ENCODE measurements at regions not wholly inside any gene's neighbourhood (a gene's known extent, or its start where the extent isn't known, plus 50 kb on each side); places are given as distances from the start of the nearest gene placed in this dataset.
A peak's percentile ranks its signal among the peaks of the same experiment; 100 is the strongest.

- Histone ChIP-seq H3K4me1 (ENCODE audit: control insufficient read depth, insufficient read depth, low read length) (no peaks in the 10 kb centered on the region), H3K4me3 (no peak overlapping the region), H3K4me2 (ENCODE audit: control insufficient read depth, insufficient read depth) (no peak overlapping the region), H3K36me3 (ENCODE audit: control insufficient read depth in 2 of 2, insufficient read depth in 2 of 2, low read length in 1 of 2) (no peaks in the 10 kb centered on the region), H4K20me1 (ENCODE audit: control insufficient read depth, insufficient read depth) (no peaks in the 10 kb centered on the region), H3K79me2 (ENCODE audit: control insufficient read depth, insufficient read depth, low read length) (no peaks in the 10 kb centered on the region), H3K9ac (ENCODE audit: control insufficient read depth, insufficient read depth, low read length) (no peak overlapping the region), H3K27ac (ENCODE audit: control insufficient read depth, insufficient read depth) (no peak overlapping the region), H3K9me3 (replicated peaks; ENCODE audit: control insufficient read depth, insufficient read depth, low read length) (no peaks in the 10 kb centered on the region), H2AFZ (ENCODE audit: control insufficient read depth, low read depth, low read length) (no peak overlapping the region), H3K27me3 (replicated peaks in 1 of 2; ENCODE audit: control insufficient read depth in 2 of 2, insufficient read depth in 2 of 2, low read length in 1 of 2) (no peaks in the 10 kb centered on the region)
- no peak for DNase-seq (ENCODE audit: low read depth, low spot score)
- ChIA-PET RAD21 (ENCODE audit: unreplicated experiment) (no interaction called here), SMC1A (ENCODE audit: uncharacterized antibody, unreplicated experiment) (no interaction called here), POLR2A (no interaction called here), CTCF (interaction anchor here (0.6 kb wide), 1 partner anchor 166 kb away, joined by 3 read pairs; no protein-coding TSS in a partner anchor)
- no TSS peak for BruUV-seq (replicated peaks)
- 5% methylated on average over 1 of the region's 1 CpG for WGBS (ENCODE audit: insufficient coverage, insufficient replicate concordance, low lambda C conversion rate, missing lambda C conversion rate)
- in situ Hi-C loops (cut with MboI) (no loop called here), intact Hi-C loops (cut with micrococcal nuclease; ENCODE audit: unreplicated experiment) (no loop called here)
- no peak for TF ChIP-seq ZBTB11 (CRISPR knock-in tag; IDR thresholded peaks at IDR 0.05)
- TF ChIP-seq LARP7 (IDR thresholded peaks at IDR 0.05), result no peak
- FAIRE-seq, result no peak
- ATAC-seq, result no peak
These were observed 303.3 kb downstream of the TECRL start for GRCh38 chr4:64105903-64106302.

GRCh38 chr4:64095398-64095797 is 313.9 kb downstream of the TECRL start:
- H3K9ac ChIP-seq (ENCODE audit: control insufficient read depth, insufficient read depth, low read length), result no peak overlapping the region
- no peak for FAIRE-seq
- H3K4me2 ChIP-seq (ENCODE audit: control insufficient read depth, insufficient read depth), result no peak overlapping the region
- no peak for DNase-seq (ENCODE audit: low read depth, low spot score)
- POLR2A ChIA-PET, result no interaction called here
- no peaks in the 10 kb centered on the region for H3K27me3 ChIP-seq (replicated peaks in 1 of 2; ENCODE audit: control insufficient read depth in 2 of 2, insufficient read depth in 2 of 2, low read length in 1 of 2)
- CTCF ChIA-PET, result no interaction called here
- RAD21 ChIA-PET (ENCODE audit: unreplicated experiment), result no interaction called here
- H2AFZ ChIP-seq (ENCODE audit: control insufficient read depth, low read depth, low read length), result no peak overlapping the region
- H4K20me1 ChIP-seq (ENCODE audit: control insufficient read depth, insufficient read depth), result no peaks in the 10 kb centered on the region
- no peaks in the 10 kb centered on the region for H3K9me3 ChIP-seq (replicated peaks; ENCODE audit: control insufficient read depth, insufficient read depth, low read length)
- in situ Hi-C loops (cut with MboI) (no loop called here), intact Hi-C loops (cut with micrococcal nuclease; ENCODE audit: unreplicated experiment) (no loop called here)
- H3K4me3 ChIP-seq, result no peak overlapping the region
- no peak overlapping the region for H3K27ac ChIP-seq (ENCODE audit: control insufficient read depth, insufficient read depth)
- BruUV-seq (replicated peaks), result no TSS peak
- 0% methylated on average over 1 of the region's 1 CpG for WGBS (ENCODE audit: insufficient coverage, insufficient replicate concordance, low lambda C conversion rate, missing lambda C conversion rate)
- H3K4me1 ChIP-seq (ENCODE audit: control insufficient read depth, insufficient read depth, low read length), result no peaks in the 10 kb centered on the region
- H3K79me2 ChIP-seq (ENCODE audit: control insufficient read depth, insufficient read depth, low read length), result no peaks in the 10 kb centered on the region
- SMC1A ChIA-PET (ENCODE audit: uncharacterized antibody, unreplicated experiment), result no interaction called here
- peak; percentile 20; the same call in 1 of the 3 replicates for ATAC-seq
- no peaks in the 10 kb centered on the region for H3K36me3 ChIP-seq (ENCODE audit: control insufficient read depth in 2 of 2, insufficient read depth in 2 of 2, low read length in 1 of 2)
- TF ChIP-seq PRDM15 (CRISPR knock-in tag; IDR thresholded peaks at IDR 0.05) (no peak), BMI1 (IDR thresholded peaks at IDR 0.05; ENCODE audit: borderline replicate concordance) (no peak), CEBPB (IDR thresholded peaks at IDR 0.05; ENCODE audit: borderline replicate concordance in 1 of 2, low read depth in 2 of 2, low read length in 2 of 2) (no peak), GATAD2B (conservative IDR thresholded peaks at IDR 0.05; ENCODE audit: low read depth) (no peak), SKIL (IDR thresholded peaks at IDR 0.05; ENCODE audit: low read depth, poor library complexity, severe bottlenecking) (no peak), ESRRA (IDR thresholded peaks at IDR 0.05; ENCODE audit: low read length) (no peak), ZNF384 (IDR thresholded peaks at IDR 0.05; ENCODE audit: borderline replicate concordance, low read depth, low read length) (no peak)

Data from GM12878 (cell line).